Mucosa of rectum (tissue), 2 donors: ENCODE measurements at regions not wholly inside any gene's neighbourhood (a gene's known extent, or its start where the extent isn't known, plus 50 kb on each side); places are given as distances from the start of the nearest gene placed in this dataset.

Experiments
- H3K27ac ChIP-seq, 2 donors: one replicate each; pipeline ENCODE4 v1.7.0; 2013; ENCODE audit warnings: inconsistent platforms in 2 of 2, low read depth in 2 of 2, low read length in 2 of 2
- H3K27me3 ChIP-seq, 2 donors: one replicate each; pipeline ENCODE4 v1.7.0; 2013; ENCODE audit warnings: low read length in 2 of 2; ENCODE audit not compliant: control insufficient read depth in 2 of 2, insufficient read depth in 2 of 2
- H3K36me3 ChIP-seq, 2 donors: one replicate each; pipeline ENCODE4 v1.7.0; 2013; ENCODE audit warnings: low read length in 2 of 2; ENCODE audit not compliant: control insufficient read depth in 2 of 2, insufficient read depth in 2 of 2
- H3K4me1 ChIP-seq, 2 donors: one replicate each; pipeline ENCODE4 v1.7.0; 2013; ENCODE audit warnings: low read length in 2 of 2, mild to moderate bottlenecking in 1 of 2; ENCODE audit not compliant: control insufficient read depth in 2 of 2, insufficient read depth in 2 of 2
- H3K4me3 ChIP-seq, 2 donors: one replicate each; pipeline ENCODE4 v1.7.0; 2013; ENCODE audit warnings: low read length in 2 of 2
- H3K9ac ChIP-seq, 2 donors: one replicate each; pipeline ENCODE4 v1.7.0; 2013; ENCODE audit warnings: low read length in 2 of 2, low read depth in 1 of 2, mild to moderate bottlenecking in 1 of 2
- H3K9me3 ChIP-seq, 2 donors: one replicate each; pipeline ENCODE4 v1.7.0; 2013; ENCODE audit warnings: low read length in 2 of 2; ENCODE audit not compliant: control insufficient read depth in 2 of 2
- donor health status: healthy.
- donor health status: Normal muscosa, but diverticular disease.

- Histone ChIP-seq H3K4me3 (no peak overlapping the region), H3K4me1 (no peaks in the 10 kb centered on the region), H3K9ac (no peak overlapping the region), H3K36me3 (no peaks in the 10 kb centered on the region), H3K9me3 (no peaks in the 10 kb centered on the region), H3K27ac (no peak overlapping the region), H3K27me3 (no peaks in the 10 kb centered on the region)
These were observed 437.8 kb upstream of the PROX1 start for GRCh38 chr1:213549982-213550381.

GRCh38 chr1:213550804-213551203 lies 437.0 kb upstream of the PROX1 start:
- H3K4me1 ChIP-seq = no peaks in the 10 kb centered on the region
- no peaks in the 10 kb centered on the region for H3K9me3 ChIP-seq
- no peak overlapping the region for H3K27ac ChIP-seq
- H3K36me3 ChIP-seq = no peaks in the 10 kb centered on the region
- H3K4me3 ChIP-seq = no peak overlapping the region
- no peak overlapping the region for H3K9ac ChIP-seq
- H3K27me3 ChIP-seq = no peaks in the 10 kb centered on the region

- Histone ChIP-seq H3K27me3 (no peaks in the 10 kb centered on the region), H3K27ac (no peak overlapping the region), H3K9me3 (no peaks in the 10 kb centered on the region), H3K9ac (no peak overlapping the region), H3K4me3 (no peak overlapping the region), H3K4me1 (no peaks in the 10 kb centered on the region), H3K36me3 (no peaks in the 10 kb centered on the region)
These were observed 435.7 kb upstream of the PROX1 start for GRCh38 chr1:213552045-213552444.

GRCh38 chr1:213560226-213560625 lies 427.5 kb upstream of the PROX1 start:
- H3K27me3 ChIP-seq = no peaks in the 10 kb centered on the region
- no peak overlapping the region for H3K4me3 ChIP-seq
- H3K36me3 ChIP-seq = no peaks in the 10 kb centered on the region
- no peak overlapping the region for H3K9ac ChIP-seq
- H3K27ac ChIP-seq = no peak overlapping the region
- no peaks in the 10 kb centered on the region for H3K9me3 ChIP-seq
- H3K4me1 ChIP-seq = peaks cover 0 to 4% of the 10 kb centered on the region in 2 donors

- H3K27me3 ChIP-seq = no peaks in the 10 kb centered on the region
- no peaks in the 10 kb centered on the region for H3K36me3 ChIP-seq
- no peak overlapping the region for H3K4me3 ChIP-seq
- H3K9ac ChIP-seq = no peak overlapping the region
- no peak overlapping the region for H3K27ac ChIP-seq
- peaks cover 0 to 4% of the 10 kb centered on the region in 2 donors for H3K4me1 ChIP-seq
- H3K9me3 ChIP-seq = no peaks in the 10 kb centered on the region
These were observed 425.9 kb upstream of the PROX1 start for GRCh38 chr1:213561870-213562269.

- H3K27me3 ChIP-seq = no peaks in the 10 kb centered on the region
- no peak overlapping the region for H3K27ac ChIP-seq
- no peak overlapping the region for H3K9ac ChIP-seq
- no peaks in the 10 kb centered on the region for H3K9me3 ChIP-seq
- no peak overlapping the region for H3K4me3 ChIP-seq
- H3K36me3 ChIP-seq = no peaks in the 10 kb centered on the region
- H3K4me1 ChIP-seq = peaks cover 0 to 4% of the 10 kb centered on the region in 2 donors
These were observed 423.5 kb upstream of the PROX1 start for GRCh38 chr1:213564215-213564659.

- peaks cover 3 to 9% of the 10 kb centered on the region in 2 donors for H3K4me1 ChIP-seq
- no peak overlapping the region for H3K4me3 ChIP-seq
- H3K9me3 ChIP-seq = no peaks in the 10 kb centered on the region
- H3K36me3 ChIP-seq = no peaks in the 10 kb centered on the region
- H3K9ac ChIP-seq = no peak overlapping the region
- peak overlapping the region in 1 of 2 donors; percentile 50 for H3K27ac ChIP-seq
- no peaks in the 10 kb centered on the region for H3K27me3 ChIP-seq
These were observed 418.6 kb upstream of the PROX1 start for GRCh38 chr1:213568929-213569815.

- Histone ChIP-seq H3K4me1 (peaks cover 3 to 5% of the 10 kb centered on the region in 2 donors), H3K9ac (no peak overlapping the region), H3K27me3 (no peaks in the 10 kb centered on the region), H3K27ac (peak overlapping the region in 1 of 2 donors; percentile 50), H3K36me3 (no peaks in the 10 kb centered on the region), H3K9me3 (no peaks in the 10 kb centered on the region), H3K4me3 (no peak overlapping the region)
These were observed 418.0 kb upstream of the PROX1 start for GRCh38 chr1:213569816-213570150.

- no peak overlapping the region for H3K27ac ChIP-seq
These were observed 417.3 kb upstream of the PROX1 start for GRCh38 chr1:213570487-213570886.

GRCh38 chr1:213571419-213571818 lies 416.4 kb upstream of the PROX1 start:
- Histone ChIP-seq H3K4me1 (peaks cover 3 to 5% of the 10 kb centered on the region in 2 donors), H3K27me3 (no peaks in the 10 kb centered on the region), H3K9ac (no peak overlapping the region), H3K27ac (no peak overlapping the region), H3K9me3 (no peaks in the 10 kb centered on the region), H3K4me3 (no peak overlapping the region), H3K36me3 (no peaks in the 10 kb centered on the region)

More at GRCh38 chr1:213570487-213570886, 417.3 kb upstream of the PROX1 start:
- H3K9ac ChIP-seq = no peak overlapping the region
- no peaks in the 10 kb centered on the region for H3K27me3 ChIP-seq
- peaks cover 3 to 5% of the 10 kb centered on the region in 2 donors for H3K4me1 ChIP-seq
- H3K4me3 ChIP-seq = no peak overlapping the region
- H3K36me3 ChIP-seq = no peaks in the 10 kb centered on the region
- no peaks in the 10 kb centered on the region for H3K9me3 ChIP-seq
